ENCODE measurements at regions not wholly inside any gene's neighbourhood (a gene's known extent, or its start where the extent isn't known, plus 50 kb on each side); places are given as distances from the start of the nearest gene placed in this dataset.

- 23% methylated on average over 10 of the region's 12 CpGs for WGBS
- Histone ChIP-seq H3K27ac (ENCODE audit: low read length, poor library complexity, severe bottlenecking) (peak overlapping the region; percentile 100), H3K4me2 (ENCODE audit: low read length, poor library complexity, severe bottlenecking) (no peak overlapping the region), H2BK12ac (ENCODE audit: low read length in 2 of 2) (peak overlapping the region in 1 of 2 experiments; percentile 46), H3K27me3 (ENCODE audit: control insufficient read depth in 1 of 2, insufficient read depth in 1 of 2, low read length in 2 of 2) (no peaks in the 10 kb centered on the region), H2BK120ac (ENCODE audit: low read depth, low read length) (no peak overlapping the region), H3K9ac (ENCODE audit: low read length) (peak overlapping the region; percentile 81), H3K9me3 (ENCODE audit: control insufficient read depth, low read length) (no peaks in the 10 kb centered on the region), H4K8ac (ENCODE audit: low read length) (no peak overlapping the region), H3K18ac (ENCODE audit: low read depth in 1 of 2, low read length in 2 of 2) (peak overlapping the region in 1 of 2 experiments; percentile 33), H3K79me1 (replicated peaks; ENCODE audit: low read length, poor library complexity, severe bottlenecking) (peaks cover 3% of the 10 kb centered on the region), H2BK15ac (ENCODE audit: low read depth, poor library complexity, severe bottlenecking) (no peak overlapping the region), H3K4ac (ENCODE audit: low read depth in 1 of 2, low read length in 2 of 2) (no peak overlapping the region), H2BK5ac (ENCODE audit: low read depth, low read length, poor library complexity, severe bottlenecking) (peak overlapping the region; percentile 87), H3K4me3 (ENCODE audit: insufficient read depth in 1 of 2, low read depth in 1 of 2, low read length in 2 of 2) (no peak overlapping the region), H3K23ac (ENCODE audit: low read length in 2 of 2) (no peak overlapping the region), H3K36me3 (ENCODE audit: control insufficient read depth in 1 of 2, insufficient read depth in 2 of 2, low read depth in 1 of 2, low read length in 2 of 2) (no peaks in the 10 kb centered on the region), H3K4me1 (ENCODE audit: control insufficient read depth, insufficient read depth, low read depth, low read length) (peaks cover 9% of the 10 kb centered on the region), H3K14ac (ENCODE audit: low read length in 2 of 2) (no peak overlapping the region), H2AFZ (ENCODE audit: low read depth, low read length) (no peak overlapping the region), H4K91ac (ENCODE audit: low read length) (no peak overlapping the region), H2AK5ac (ENCODE audit: low read length, severe bottlenecking) (no peak overlapping the region)
- peak; percentile 83 for DNase-seq
Observed at GRCh38 chr1:8096105-8097011, 70.2 kb upstream of the ERRFI1 start.

GRCh38 chr1:8095584-8095983 lies 69.5 kb upstream of the ERRFI1 start:
- no peaks in the 10 kb centered on the region for H3K36me3 ChIP-seq (ENCODE audit: control insufficient read depth in 1 of 2, insufficient read depth in 2 of 2, low read depth in 1 of 2, low read length in 2 of 2)
- no peak overlapping the region for H4K91ac ChIP-seq (ENCODE audit: low read length)
- no peak overlapping the region for H3K4me3 ChIP-seq (ENCODE audit: insufficient read depth in 1 of 2, low read depth in 1 of 2, low read length in 2 of 2)
- no peak overlapping the region for H3K14ac ChIP-seq (ENCODE audit: low read length in 2 of 2)
- peaks cover 3% of the 10 kb centered on the region for H3K79me1 ChIP-seq (replicated peaks; ENCODE audit: low read length, poor library complexity, severe bottlenecking)
- no peaks in the 10 kb centered on the region for H3K27me3 ChIP-seq (ENCODE audit: control insufficient read depth in 1 of 2, insufficient read depth in 1 of 2, low read length in 2 of 2)
- WGBS, result 90% methylated on average over 5 of the region's 5 CpGs
- peak overlapping the region; percentile 46 to 81 for H3K4ac ChIP-seq (ENCODE audit: low read depth in 1 of 2, low read length in 2 of 2)
- H4K8ac ChIP-seq (ENCODE audit: low read length), result peak overlapping the region; percentile 24
- H3K27ac ChIP-seq (ENCODE audit: low read length, poor library complexity, severe bottlenecking), result peak overlapping the region; percentile 100
- no peak overlapping the region for H2BK15ac ChIP-seq (ENCODE audit: low read depth, poor library complexity, severe bottlenecking)
- H2BK120ac ChIP-seq (ENCODE audit: low read depth, low read length), result peak overlapping the region; percentile 99
- H2BK12ac ChIP-seq (ENCODE audit: low read length in 2 of 2), result peak overlapping the region; percentile 46 to 76
- DNase-seq, result peak; percentile 58
- H3K9me3 ChIP-seq (ENCODE audit: control insufficient read depth, low read length), result no peaks in the 10 kb centered on the region
- no peak overlapping the region for H3K23ac ChIP-seq (ENCODE audit: low read length in 2 of 2)
- peak overlapping the region; percentile 54 to 61 for H3K18ac ChIP-seq (ENCODE audit: low read depth in 1 of 2, low read length in 2 of 2)
- H3K4me1 ChIP-seq (ENCODE audit: control insufficient read depth, insufficient read depth, low read depth, low read length), result peaks cover 13% of the 10 kb centered on the region
- H2AFZ ChIP-seq (ENCODE audit: low read depth, low read length), result no peak overlapping the region
- H3K9ac ChIP-seq (ENCODE audit: low read length), result peak overlapping the region; percentile 81
- H2BK5ac ChIP-seq (ENCODE audit: low read depth, low read length, poor library complexity, severe bottlenecking), result peak overlapping the region; percentile 86
- peak overlapping the region; percentile 78 for H2AK5ac ChIP-seq (ENCODE audit: low read length, severe bottlenecking)
- H3K4me2 ChIP-seq (ENCODE audit: low read length, poor library complexity, severe bottlenecking), result no peak overlapping the region

GRCh38 chr1:8094481-8095241 lies 68.6 kb upstream of the ERRFI1 start:
- H3K4me2 ChIP-seq (ENCODE audit: low read length, poor library complexity, severe bottlenecking), result no peak overlapping the region
- H3K18ac ChIP-seq (ENCODE audit: low read depth in 1 of 2, low read length in 2 of 2), result peak overlapping the region; percentile 90 to 94
- H3K36me3 ChIP-seq (ENCODE audit: control insufficient read depth in 1 of 2, insufficient read depth in 2 of 2, low read depth in 1 of 2, low read length in 2 of 2), result no peaks in the 10 kb centered on the region
- H3K4me1 ChIP-seq (ENCODE audit: control insufficient read depth, insufficient read depth, low read depth, low read length), result peaks cover 15% of the 10 kb centered on the region
- H3K14ac ChIP-seq (ENCODE audit: low read length in 2 of 2), result peak overlapping the region in 1 of 2 experiments; percentile 68
- peak overlapping the region; percentile 86 for H2BK120ac ChIP-seq (ENCODE audit: low read depth, low read length)
- peak overlapping the region; percentile 25 for H2AK5ac ChIP-seq (ENCODE audit: low read length, severe bottlenecking)
- H3K9ac ChIP-seq (ENCODE audit: low read length), result peak overlapping the region; percentile 81
- peak overlapping the region; percentile 100 for H3K27ac ChIP-seq (ENCODE audit: low read length, poor library complexity, severe bottlenecking)
- H3K4ac ChIP-seq (ENCODE audit: low read depth in 1 of 2, low read length in 2 of 2), result peak overlapping the region; percentile 69 to 97
- whole genome bisulfite sequencing, result 24% methylated on average over 17 of the region's 18 CpGs
- H3K23ac ChIP-seq (ENCODE audit: low read length in 2 of 2), result no peak overlapping the region
- H2BK15ac ChIP-seq (ENCODE audit: low read depth, poor library complexity, severe bottlenecking), result no peak overlapping the region
- peaks cover 3% of the 10 kb centered on the region for H3K79me1 ChIP-seq (replicated peaks; ENCODE audit: low read length, poor library complexity, severe bottlenecking)
- peak overlapping the region; percentile 89 for H4K8ac ChIP-seq (ENCODE audit: low read length)
- DNase-seq, result peak; percentile 99
- H3K27me3 ChIP-seq (ENCODE audit: control insufficient read depth in 1 of 2, insufficient read depth in 1 of 2, low read length in 2 of 2), result no peaks in the 10 kb centered on the region
- peak overlapping the region; percentile 93 for H4K91ac ChIP-seq (ENCODE audit: low read length)
- no peaks in the 10 kb centered on the region for H3K9me3 ChIP-seq (ENCODE audit: control insufficient read depth, low read length)
- peak overlapping the region; percentile 97 to 100 for H2BK12ac ChIP-seq (ENCODE audit: low read length in 2 of 2)
- peak overlapping the region in 1 of 2 experiments; percentile 7 for H3K4me3 ChIP-seq (ENCODE audit: insufficient read depth in 1 of 2, low read depth in 1 of 2, low read length in 2 of 2)
- H2BK5ac ChIP-seq (ENCODE audit: low read depth, low read length, poor library complexity, severe bottlenecking), result no peak overlapping the region
- no peak overlapping the region for H2AFZ ChIP-seq (ENCODE audit: low read depth, low read length)

Measured in mesenchymal stem cell (in vitro differentiated cells and primary cell).